G401.6 (cell line): ENCODE measurements at regions not wholly inside any gene's neighbourhood (a gene's known extent, or its start where the extent isn't known, plus 50 kb on each side); places are given as distances from the start of the nearest gene placed in this dataset.

ENCODE experiments used
- FAIRE-seq: peaks from 2 replicates; lab custom pipeline; 2012; peaks lifted over from hg19 to GRCh38; lab: Jason Lieb, UNC

DNA sequence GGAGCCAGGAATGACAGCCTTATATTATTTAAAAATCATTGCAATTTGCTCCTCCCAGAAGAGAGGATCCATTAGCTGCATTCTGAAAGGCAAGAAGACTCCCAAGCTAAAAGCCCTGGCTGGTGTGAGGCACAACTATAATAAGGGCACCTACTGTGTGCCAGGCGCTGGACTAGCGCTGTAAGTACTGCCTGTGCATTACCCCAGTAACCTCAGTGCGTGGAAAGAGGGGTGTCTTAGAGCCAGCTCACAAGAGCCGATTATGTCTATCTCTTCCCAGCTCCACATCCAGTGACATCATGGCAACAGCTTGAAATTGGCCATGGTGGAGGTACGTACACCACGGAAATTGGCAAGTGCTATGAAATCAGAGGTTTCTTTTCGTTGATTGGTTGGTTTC, 141.7 kb upstream of the IRF2BP2 start:
- no peak for FAIRE-seq

DNA sequence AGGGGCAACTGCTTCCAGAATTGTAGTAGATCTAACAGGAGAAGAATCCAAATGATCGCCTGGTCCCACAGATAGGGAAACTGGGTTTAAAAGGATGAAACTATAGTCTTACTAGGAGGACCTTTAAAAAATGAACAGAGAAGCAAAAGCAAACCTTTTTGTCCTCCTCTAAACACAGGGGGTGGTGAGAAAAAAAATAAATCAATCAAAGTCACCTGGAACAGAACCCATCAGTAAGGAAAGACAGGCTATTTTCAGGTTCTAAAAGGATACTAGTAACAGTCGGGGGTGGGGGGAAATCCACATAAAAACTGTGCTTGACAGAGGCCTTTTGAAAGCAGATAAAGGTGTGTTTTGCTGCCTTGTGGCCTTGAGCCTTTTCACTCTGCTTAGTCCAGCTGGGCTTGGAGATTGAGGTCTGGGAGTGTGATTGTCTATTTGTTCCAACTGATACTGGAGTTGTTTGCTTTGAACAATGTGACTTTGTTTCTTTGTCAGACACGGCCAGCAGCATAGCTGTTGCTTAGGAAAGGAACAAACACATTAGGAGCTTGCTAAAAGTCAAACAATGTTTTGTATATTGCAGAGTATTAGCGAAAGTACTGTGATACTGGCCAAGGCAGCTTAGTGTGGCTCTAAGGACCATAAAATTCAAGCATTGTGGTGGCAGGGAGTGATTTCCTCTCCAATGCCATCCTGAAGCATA, 141.1 kb upstream of the IRF2BP2 start:
- FAIRE-seq = no peak

DNA sequence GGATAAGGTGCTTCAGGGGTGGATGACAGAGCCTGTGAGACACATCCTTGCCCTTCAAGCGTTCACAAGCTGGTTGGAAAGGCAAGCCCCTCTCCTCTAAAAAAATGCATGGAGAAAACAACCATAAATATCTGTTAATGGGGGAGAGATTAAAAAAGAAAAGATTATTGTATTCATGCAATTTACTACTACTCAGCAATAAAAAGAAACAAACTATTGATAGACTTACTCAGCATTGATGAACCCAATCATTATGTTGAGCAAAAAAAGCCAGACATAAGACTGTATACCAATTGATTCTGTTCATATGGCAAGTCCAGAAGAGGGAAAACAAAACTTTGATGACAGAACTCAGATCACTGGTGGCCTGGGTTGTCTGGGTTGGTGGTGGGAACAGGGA, 138.7 kb upstream of the IRF2BP2 start:
- no peak for FAIRE-seq

DNA sequence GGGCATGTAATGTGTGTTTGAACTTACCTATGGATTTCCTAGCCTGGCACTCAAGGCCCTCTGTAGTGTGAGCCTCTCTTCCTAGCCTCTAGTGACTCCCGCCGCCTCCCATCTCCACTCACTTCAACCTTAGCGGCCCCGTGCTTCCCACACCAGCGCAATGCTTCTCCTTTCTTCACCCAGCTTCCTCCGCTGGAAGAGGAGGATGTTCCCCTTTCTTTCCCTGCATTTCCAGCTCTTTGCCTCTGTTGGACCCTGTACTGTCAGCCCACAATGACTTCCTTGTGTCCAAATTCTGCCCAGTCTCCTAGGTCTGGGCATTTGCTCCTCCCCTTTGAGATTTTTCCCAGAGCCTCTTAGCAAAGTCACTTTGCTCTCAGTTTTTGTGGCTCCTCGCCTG, 138.1 kb upstream of the IRF2BP2 start:
- no peak for FAIRE-seq

DNA sequence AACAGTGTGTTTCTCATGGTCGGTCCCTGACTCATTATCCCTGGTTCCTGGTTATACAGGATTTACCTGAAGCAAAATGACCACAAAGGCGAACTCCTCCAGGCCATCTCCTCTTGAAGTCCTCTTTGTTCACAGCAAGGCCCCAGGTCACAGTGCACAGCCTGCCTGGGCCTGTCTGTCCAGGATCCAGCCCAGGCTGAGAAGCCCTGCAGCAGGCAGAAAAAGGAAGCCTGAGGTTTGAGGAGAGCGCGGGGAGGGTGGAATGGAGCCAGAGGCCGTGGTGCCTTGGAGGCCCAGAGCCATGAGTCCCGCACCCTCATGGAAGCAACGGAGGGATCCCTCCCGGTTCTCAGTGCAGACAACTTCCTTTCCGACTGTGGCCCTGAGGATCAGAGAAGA, 136.8 kb upstream of the IRF2BP2 start:
- no peak for FAIRE-seq

DNA sequence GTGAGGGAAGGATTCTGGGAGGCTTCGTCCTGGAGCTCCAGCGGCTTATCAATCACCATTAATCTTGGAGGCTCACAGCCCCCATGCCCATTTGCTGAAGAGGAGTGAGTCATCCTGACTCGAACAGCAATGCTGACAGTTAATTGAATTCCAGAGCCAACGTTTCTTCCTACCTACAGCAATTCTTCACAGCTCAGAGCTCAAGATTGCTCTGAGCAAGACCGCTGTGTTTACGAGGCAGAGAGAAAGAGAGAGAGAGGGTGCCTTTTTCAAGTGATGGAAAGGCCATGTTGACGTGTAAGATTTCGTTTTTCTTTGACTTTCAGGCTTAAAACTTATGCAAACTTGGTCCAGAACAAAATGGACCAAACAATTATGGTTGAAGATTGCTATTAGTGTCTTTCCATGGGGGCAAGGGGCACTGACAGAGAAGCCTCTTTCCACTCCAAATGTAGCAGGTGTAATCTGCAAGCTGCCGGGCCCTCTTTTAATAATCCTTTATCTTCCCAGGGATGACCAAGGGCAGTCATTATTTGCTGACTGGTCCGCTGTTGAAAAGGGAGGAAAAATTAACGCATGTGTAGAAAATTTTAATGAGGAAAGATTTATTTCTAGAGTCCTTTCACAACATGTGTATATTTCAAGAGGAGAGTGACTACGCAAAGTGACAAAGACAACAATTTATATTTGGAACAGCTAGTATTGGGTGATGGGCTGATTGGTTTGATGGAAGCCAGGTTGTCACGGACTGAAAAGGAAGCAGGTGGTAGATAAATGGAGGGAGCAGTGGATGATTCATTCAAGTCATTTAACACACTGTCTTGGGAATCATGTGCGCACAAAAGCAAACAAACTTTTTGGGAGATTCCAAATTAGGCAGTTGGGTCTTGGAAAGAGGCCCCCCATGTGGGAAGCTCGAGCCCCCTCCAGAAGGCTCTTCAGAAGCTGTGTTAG, 136.1 kb upstream of the IRF2BP2 start:
- FAIRE-seq = no peak

DNA sequence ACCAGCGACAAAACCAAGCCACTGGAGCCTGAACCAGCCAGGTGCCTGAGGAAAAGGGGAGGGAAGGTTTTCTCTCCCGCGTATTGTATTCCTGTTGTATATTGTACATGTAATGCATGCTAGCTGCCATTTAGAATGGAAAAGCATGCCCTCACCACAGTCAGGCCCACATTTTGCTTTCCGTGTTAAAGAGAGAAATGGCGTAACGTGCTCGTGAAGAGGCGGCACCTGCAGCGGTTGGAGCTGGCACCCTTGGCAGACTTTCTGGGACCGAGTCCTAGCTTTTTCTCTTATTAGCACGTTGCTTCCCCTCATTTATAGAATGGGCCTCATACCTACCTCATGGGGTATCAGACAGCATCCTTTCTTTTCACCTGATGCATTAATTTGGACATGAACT, 135.3 kb upstream of the IRF2BP2 start:
- no peak for FAIRE-seq

DNA sequence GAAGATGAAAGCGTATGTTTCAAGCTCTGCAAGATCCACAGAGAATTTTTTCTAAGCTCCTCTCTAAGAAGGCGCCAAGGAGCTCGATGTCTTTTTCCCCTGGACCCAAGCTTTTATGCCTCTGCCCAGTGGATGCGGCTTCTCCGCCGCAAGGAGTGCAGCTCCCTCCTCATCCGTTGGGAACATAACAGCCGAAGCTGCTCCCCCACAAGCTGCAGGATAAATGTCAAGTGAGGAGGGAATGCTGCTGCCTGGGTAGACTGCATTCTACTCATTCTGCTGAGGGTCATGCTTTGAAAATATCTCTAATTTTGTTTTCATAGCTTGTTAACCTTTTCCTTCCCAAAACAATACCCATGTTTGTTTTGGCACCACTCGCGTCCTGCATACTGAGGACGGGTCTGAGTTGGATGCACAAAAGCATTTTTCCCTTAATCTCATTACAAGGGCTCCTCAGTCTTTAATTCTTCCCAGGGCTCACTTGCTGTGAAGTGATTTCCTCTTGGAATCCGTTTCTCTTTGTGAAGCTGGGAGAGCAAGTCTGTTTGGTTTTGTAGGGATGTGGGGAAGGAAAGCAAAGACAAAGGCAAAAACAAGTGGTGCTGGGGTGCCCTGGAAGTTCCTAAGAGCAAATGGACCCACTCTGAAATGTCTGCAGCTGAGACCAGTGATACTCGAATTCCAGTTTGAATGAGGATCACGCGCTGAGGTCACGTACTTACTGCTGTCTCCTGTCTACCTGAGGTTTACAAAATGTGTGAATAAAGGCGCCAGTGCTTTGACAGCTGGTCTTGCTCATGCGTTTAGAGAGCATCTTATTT, 134.0 kb upstream of the IRF2BP2 start:
- no peak for FAIRE-seq

DNA sequence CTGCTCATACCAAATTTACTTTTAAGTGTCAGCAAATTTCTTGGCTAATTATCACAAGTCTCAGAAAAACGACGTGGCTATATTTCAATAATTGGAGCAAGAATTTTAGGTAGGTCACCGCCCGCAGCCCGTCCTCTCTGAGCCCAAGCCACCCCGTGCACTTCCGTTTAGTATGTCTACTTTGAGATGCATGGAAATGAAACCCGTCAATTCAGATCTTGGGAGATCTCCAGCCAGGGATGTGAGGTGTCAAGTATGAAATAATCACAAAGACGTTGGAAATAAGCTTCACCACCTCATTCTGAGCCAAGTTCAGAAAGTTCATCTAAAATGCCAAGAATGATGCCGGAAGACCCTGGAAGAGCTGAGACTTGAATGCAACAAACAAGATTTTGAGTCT, 132.6 kb upstream of the IRF2BP2 start:
- no peak for FAIRE-seq

DNA sequence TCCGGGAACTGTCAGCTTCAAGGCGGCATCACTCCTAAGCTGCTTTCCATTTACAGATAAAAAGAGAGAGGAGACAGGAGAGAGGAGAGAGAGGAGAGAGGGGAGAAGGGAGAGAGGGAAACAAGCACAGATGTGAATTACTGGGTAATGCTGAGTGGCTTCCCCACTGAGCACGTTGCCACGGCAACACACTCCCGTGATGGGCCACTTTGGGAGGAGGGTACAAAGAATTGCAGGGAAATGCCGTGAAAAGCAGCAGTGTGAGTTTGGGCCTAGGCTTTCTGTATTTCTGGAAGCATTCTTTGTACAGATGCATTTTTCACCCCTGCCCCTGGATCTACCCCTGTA, 128.0 kb upstream of the IRF2BP2 start:
- no peak for FAIRE-seq

DNA sequence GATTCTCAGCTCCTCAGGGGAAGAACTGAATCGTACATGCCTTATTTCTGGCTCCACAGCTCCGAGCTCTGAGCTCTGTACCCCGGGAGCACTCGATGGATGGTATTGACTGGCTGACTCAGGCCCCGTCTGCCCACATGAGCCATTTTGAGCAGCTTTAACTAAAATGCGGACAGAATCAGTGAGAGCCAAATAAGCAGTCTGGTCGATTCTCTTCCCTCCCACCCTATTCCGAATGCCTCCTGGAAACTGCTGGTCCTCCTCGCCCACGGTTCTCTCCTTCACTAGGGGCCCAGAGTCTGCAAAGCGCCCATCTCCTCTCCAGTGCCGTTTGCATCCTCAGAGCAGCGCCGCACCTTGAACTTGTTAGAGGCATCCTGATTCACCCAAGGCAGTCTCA, 125.9 kb upstream of the IRF2BP2 start:
- FAIRE-seq = no peak

DNA sequence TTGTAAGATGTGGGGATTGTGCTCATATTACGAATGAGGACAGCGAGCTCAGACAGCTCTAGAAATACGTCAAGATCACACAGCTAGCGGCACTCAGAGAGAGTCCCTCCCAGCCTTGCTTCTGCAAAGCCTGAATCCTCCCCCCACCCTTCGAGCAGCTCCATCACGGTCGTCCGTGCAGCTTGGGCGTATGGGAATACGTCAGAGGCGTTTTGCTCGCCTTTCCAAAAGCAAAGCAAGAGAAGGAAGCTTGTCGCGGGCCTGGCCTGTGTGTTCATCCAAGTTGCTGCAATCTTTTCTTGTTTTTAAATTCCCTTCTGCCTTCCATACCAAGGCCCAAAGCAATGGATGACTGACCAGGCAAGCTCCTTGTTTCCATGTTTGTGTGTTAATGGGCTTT, 125.5 kb upstream of the IRF2BP2 start:
- no peak for FAIRE-seq

DNA sequence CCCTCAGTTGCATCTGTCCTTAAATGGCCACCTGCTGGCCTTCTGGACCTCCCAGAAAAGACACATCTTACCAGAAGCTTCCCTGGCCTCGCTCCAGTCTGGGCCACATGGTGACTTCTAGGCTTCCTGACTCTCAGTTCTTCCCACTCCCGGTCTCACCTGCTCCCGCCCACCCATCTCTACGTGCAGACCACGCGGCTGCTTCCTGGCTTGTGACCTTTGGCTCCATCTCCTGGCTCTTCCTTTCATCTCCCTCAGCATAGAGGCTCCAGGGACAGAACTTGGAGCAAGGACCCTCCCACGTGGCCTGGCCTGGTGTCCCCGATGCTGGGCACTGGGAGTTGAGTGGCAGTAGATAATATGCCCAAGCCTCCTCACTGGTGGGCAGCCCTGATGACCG, 124.9 kb upstream of the IRF2BP2 start:
- no peak for FAIRE-seq

DNA sequence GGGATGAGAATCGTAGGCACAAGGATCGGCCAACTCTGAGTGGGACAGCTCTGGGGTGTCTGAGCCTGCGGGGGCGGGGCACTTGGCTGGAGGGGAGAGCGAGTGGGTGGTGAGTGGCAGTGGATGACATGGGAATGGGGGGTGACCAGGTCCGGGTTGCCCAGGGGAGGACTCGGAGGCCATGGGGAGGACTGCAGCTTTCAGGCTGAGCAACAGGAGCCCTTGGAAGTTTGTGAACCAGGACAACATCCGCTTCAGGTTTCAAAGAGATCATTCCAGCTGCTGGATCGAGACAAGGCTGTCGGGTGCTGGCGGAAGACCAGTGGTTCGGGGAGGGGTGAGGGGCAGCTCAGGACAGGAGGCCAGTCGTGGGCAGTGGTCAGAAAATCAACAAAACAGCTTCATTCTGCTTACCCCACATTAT, 124.4 kb upstream of the IRF2BP2 start:
- FAIRE-seq = no peak

DNA sequence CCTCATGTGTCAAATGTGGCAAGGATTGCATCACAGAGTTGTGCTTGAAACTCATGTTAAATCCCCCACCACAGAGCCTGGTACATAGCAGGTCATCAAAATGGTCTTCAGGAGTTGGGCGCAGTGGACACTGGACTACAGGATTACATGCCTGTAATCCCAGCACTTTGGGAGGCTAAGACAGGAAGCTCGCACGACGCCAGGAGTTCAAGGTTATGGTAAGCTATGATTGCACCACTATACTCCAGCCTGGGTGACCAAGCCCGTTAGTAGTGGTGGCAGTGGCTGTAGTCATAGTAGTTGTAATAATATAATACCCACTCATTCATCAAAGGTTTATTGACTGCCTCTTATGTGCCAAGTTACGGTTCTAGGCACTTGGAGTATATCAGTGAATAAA, 123.4 kb upstream of the IRF2BP2 start:
- FAIRE-seq = no peak

DNA sequence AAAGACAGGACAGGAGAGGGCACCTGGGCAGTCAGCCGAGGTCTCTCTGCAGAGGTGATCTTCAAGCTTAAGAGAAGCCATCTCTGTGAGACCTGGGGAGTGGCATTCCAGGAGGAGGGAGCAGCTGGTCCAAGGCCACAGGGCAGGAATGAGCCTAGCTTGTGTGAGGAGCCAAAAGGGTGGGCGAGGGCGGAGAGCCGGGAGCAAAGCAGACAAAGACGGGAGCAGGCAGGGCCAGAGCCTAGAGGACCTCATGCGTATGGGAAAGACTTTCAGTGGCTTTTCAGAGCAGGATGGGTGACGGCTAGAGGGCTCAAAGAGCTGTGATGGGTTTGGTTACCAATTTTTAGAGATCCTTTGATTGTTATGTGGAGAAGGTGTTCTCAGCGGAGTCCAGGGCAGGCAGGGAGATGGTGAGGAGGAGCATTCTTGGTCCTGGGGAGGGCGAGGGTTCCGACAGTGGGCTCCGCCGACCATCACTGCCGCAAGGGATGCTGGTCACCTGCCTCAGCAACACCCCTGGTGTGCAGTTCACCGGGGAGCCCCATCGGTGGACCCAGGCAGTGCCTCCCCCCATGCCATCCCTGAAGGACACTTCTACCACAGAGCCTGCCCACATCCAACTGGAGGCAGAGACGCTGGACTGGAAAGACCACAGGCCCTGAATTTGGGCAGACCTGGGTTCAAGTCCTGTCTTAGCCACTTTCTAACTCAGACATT, 122.9 kb upstream of the IRF2BP2 start:
- no peak for FAIRE-seq

DNA sequence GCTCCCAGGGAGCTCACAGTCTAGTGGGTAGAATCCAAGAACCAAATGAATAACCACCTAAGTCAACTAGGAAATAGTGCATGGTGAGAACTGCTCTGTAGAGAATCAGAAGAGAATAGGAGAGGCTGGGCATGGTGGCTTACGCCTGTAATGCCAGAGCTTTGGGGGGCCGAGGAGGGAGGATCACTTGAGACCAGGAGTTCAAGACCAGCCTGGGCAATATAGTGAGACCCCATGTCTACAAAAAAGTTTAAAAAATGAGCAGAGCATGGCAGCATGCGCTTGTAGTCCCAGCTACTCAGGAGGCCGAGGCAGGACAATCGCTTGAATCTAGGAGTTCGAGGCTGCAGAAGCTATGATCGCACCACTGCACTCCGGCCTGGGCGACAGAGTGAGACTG, 122.3 kb upstream of the IRF2BP2 start:
- no peak for FAIRE-seq

DNA sequence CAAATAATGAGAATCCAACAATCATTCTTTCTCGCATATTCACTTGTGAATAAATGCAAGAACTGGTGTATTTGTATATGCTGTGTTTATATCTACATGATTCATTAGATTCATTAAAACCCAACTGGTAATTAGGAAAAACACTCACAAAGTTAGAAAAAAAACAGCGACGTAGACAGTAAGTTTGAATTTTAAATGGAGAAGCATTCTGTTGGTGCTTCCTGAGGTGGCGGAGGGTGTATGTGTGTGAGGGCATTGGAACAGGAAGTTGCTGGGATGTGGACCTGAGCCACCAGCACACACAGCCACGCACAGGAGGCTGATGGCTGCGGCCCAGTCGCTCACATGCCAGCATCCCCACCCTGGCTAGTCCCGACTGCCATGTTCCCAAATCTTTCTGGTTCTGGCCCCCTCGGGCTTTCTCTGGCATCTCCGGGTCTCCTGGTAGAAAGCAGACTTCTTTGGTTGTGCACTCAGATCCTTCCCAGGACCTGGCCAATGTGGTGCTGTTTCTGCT, 121.6 kb upstream of the IRF2BP2 start:
- no peak for FAIRE-seq

DNA sequence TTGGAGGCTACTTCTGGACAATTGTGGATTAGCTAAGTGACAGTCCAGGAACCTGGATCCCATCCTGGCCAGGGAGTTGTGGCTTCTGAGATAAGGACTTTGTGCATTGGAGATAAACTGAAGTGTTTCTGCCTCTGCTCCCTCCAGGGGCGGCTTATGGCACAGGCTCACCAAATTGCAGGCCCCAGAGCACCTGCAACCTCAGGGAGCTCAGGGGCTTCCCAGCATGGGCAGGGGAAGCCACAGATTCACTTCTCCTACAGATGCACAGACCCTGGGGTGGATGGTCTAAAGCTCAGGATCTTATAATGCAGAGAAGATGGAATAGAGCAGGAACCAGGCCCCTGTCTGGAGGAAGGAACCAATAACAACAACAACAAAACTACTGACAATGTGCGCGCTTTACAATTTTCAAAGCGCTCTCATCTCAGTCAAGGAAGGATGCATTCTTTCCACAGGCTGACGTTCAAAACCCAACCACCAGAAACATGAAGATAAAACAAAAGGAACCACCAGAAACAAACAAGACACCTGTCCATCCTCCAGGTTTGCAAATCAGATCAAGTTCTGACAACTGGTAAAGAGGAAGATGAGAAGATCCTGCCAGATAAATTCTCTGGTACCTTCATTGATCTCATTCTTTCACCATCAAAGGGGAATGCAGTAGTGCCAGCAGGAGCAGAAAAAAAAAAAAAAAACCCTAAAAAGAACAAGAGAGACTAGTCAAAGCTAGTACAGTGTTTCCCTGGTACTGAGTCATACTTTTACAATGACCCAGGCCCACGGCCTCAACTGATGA, 121.0 kb upstream of the IRF2BP2 start:
- FAIRE-seq = no peak

DNA sequence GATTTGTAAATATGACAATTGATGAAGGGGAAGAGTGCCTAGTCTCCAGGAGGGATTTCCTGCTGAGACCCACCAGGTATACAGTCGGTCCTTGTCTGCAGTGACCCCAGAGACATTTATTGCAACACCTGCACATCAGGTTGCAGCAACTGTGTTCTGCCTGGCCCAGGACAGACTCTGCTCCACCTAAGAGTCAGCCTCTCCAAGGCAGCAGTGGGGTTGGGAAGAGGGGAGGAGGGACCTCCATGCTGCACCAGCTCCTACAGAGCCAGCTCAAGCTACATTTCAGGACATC, 120.4 kb upstream of the IRF2BP2 start:
- no peak for FAIRE-seq
